ENCODE measurements at regions not wholly inside any gene's neighbourhood (a gene's known extent, or its start where the extent isn't known, plus 50 kb on each side); places are given as distances from the start of the nearest gene placed in this dataset.

DNA sequence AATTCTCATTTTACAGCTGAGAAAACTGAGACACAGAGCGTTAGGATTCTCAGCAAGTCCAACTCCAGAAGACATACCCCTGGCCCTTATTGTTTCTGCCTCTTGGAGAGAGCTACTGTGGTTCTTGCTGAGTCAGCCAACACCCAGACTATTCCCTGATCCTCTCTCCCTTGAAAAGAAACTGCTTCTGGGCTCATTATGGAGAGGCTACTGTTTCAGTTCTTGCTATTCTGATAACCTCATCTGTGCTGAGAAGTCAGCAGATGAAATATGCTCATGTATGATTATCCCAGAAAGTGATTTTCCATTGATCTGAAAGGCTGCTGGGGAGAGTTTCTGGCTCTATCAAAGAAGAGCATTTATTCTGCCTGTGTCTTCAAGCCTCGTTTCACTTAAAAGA lies 455.6 kb upstream of the COBL start:
- Mint-ChIP-seq H3K9me3 (no peaks in the 10 kb centered on the region), H3K36me3 (ENCODE audit: low read depth) (no peaks in the 10 kb centered on the region), H3K4me1 (peaks cover 3% of the 10 kb centered on the region), H3K4me3 (no peak overlapping the region), H3K27ac (no peak overlapping the region), H3K27me3 (ENCODE audit: insufficient read depth) (no peaks in the 10 kb centered on the region)
- TF ChIP-seq, protein P1, sequence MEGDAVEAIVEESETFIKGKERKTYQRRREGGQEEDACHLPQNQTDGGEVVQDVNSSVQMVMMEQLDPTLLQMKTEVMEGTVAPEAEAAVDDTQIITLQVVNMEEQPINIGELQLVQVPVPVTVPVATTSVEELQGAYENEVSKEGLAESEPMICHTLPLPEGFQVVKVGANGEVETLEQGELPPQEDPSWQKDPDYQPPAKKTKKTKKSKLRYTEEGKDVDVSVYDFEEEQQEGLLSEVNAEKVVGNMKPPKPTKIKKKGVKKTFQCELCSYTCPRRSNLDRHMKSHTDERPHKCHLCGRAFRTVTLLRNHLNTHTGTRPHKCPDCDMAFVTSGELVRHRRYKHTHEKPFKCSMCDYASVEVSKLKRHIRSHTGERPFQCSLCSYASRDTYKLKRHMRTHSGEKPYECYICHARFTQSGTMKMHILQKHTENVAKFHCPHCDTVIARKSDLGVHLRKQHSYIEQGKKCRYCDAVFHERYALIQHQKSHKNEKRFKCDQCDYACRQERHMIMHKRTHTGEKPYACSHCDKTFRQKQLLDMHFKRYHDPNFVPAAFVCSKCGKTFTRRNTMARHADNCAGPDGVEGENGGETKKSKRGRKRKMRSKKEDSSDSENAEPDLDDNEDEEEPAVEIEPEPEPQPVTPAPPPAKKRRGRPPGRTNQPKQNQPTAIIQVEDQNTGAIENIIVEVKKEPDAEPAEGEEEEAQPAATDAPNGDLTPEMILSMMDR (conservative IDR thresholded peaks at IDR 0.05) = no peak
- WGBS, 2 experiments (ENCODE audit: insufficient coverage in 1 of 2, insufficient read length in 1 of 2) = 88 to 100% methylated on average over 1 to 2 of the region's 2 CpGs
- Histone ChIP-seq H3K36me3 (ENCODE audit: control insufficient read depth, insufficient read depth, low read length) (no peaks in the 10 kb centered on the region), H3K4me1 (ENCODE audit: control insufficient read depth, insufficient read depth, low read length) (no peaks in the 10 kb centered on the region), H3K4me3 (ENCODE audit: low read length) (no peak overlapping the region), H3K9me3 (ENCODE audit: control insufficient read depth, low read length) (no peaks in the 10 kb centered on the region), H3K27ac (ENCODE audit: low read depth, low read length) (no peak overlapping the region), H3K27me3 (ENCODE audit: control insufficient read depth, insufficient read depth, low read length, poor library complexity, severe bottlenecking) (no peaks in the 10 kb centered on the region), H3K9ac (ENCODE audit: extremely low read depth, low read length, poor library complexity, severe bottlenecking) (no peak overlapping the region)
- DNase-seq = no peak

DNA sequence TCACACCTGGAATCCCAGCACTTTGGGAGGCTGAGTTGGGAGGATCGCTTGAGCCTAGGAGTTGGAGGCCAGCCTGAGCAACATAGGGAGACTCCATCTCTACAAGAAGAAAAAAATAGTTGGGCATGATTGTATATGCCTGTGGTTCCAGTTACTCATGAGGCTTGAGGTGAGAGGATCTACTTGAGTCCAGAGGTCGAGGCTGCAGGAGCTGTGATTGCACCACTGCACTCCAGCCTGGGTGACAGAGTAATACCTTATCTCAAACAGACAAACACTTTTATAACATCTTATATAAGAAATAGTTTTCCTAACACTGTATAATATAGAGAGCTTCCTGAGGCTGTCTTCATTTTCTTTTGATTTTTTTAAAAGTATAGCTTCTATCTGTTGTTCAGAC lies 448.4 kb upstream of the COBL start:
- DNase-seq = no peak
- Histone ChIP-seq H3K9me3 (ENCODE audit: control insufficient read depth, low read length) (no peaks in the 10 kb centered on the region), H3K27me3 (ENCODE audit: control insufficient read depth, insufficient read depth, low read length, poor library complexity, severe bottlenecking) (no peaks in the 10 kb centered on the region), H3K9ac (ENCODE audit: extremely low read depth, low read length, poor library complexity, severe bottlenecking) (no peak overlapping the region), H3K4me3 (ENCODE audit: low read length) (no peak overlapping the region), H3K36me3 (ENCODE audit: control insufficient read depth, insufficient read depth, low read length) (no peaks in the 10 kb centered on the region), H3K4me1 (ENCODE audit: control insufficient read depth, insufficient read depth, low read length) (no peaks in the 10 kb centered on the region), H3K27ac (ENCODE audit: low read depth, low read length) (no peak overlapping the region)
- Mint-ChIP-seq H3K9me3 (no peaks in the 10 kb centered on the region), H3K4me3 (no peak overlapping the region), H3K36me3 (ENCODE audit: low read depth) (no peaks in the 10 kb centered on the region), H3K27me3 (ENCODE audit: insufficient read depth) (no peaks in the 10 kb centered on the region), H3K4me1 (no peaks in the 10 kb centered on the region), H3K27ac (no peak overlapping the region)
- 94 to 100% methylated on average over 1 to 2 of the region's 2 CpGs for WGBS, 2 experiments (ENCODE audit: insufficient coverage in 1 of 2, insufficient read length in 1 of 2)
- TF ChIP-seq, protein P1 (conservative IDR thresholded peaks at IDR 0.05) = no peak

DNA sequence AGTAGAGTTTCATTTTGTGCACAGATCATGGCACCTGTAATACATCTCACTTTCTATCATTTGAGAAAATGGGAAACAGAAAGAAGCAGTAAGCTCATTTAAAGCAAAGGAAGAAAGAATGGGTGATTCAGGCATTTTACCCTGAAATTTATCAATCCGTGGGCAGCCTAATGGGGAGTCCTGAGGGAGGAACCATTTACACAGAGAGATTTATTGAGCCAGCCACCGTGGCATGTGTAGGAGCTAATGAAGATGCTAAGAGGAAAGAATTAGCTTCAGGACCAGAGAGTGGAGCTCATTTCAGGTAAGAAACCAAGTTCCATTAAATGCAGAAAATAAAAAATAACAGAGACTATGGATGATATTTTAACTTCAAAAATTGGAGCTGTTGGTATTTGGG lies 443.4 kb upstream of the COBL start:
- DNase-seq = no peak
- 86 to 100% methylated on average over 2 of the region's 2 CpGs for WGBS, 2 experiments (ENCODE audit: insufficient coverage in 1 of 2, insufficient read length in 1 of 2)
- Histone ChIP-seq H3K36me3 (ENCODE audit: control insufficient read depth, insufficient read depth, low read length) (no peaks in the 10 kb centered on the region), H3K9me3 (ENCODE audit: control insufficient read depth, low read length) (no peaks in the 10 kb centered on the region), H3K4me3 (ENCODE audit: low read length) (no peak overlapping the region), H3K27ac (ENCODE audit: low read depth, low read length) (no peak overlapping the region), H3K4me1 (ENCODE audit: control insufficient read depth, insufficient read depth, low read length) (no peaks in the 10 kb centered on the region), H3K27me3 (ENCODE audit: control insufficient read depth, insufficient read depth, low read length, poor library complexity, severe bottlenecking) (no peaks in the 10 kb centered on the region), H3K9ac (ENCODE audit: extremely low read depth, low read length, poor library complexity, severe bottlenecking) (no peak overlapping the region)
- Mint-ChIP-seq H3K4me3 (no peak overlapping the region), H3K4me1 (no peaks in the 10 kb centered on the region), H3K36me3 (ENCODE audit: low read depth) (no peaks in the 10 kb centered on the region), H3K27ac (no peak overlapping the region), H3K9me3 (no peaks in the 10 kb centered on the region), H3K27me3 (ENCODE audit: insufficient read depth) (no peaks in the 10 kb centered on the region)
- TF ChIP-seq, protein P1 (conservative IDR thresholded peaks at IDR 0.05) = no peak
